Thoracic aorta (tissue), 2 donors: ENCODE measurements at regions not wholly inside any gene's neighbourhood (a gene's known extent, or its start where the extent isn't known, plus 50 kb on each side); places are given as distances from the start of the nearest gene placed in this dataset.

Experiments used
- ATAC-seq: fragments of 150-250 bp; one replicate; pipeline ENCODE4 v1.8.0; 2017; ENCODE audit warnings: low read depth; ENCODE audit not compliant: insufficient number of reproducible peaks, low FRiP score
- DNase-seq: peaks from one replicate; pipeline ENCODE4 v3.0.0-alpha.2; 2020; ENCODE audit warnings: low spot score
- H3K27ac ChIP-seq, 2 donors: fragments of 200-600 bp; sonication (generic); 1 replicate in 1 of 2; 2 replicates in 1 of 2; pipeline ENCODE4 v1.5.1; 2016; ENCODE audit warnings: mild to moderate bottlenecking in 2 of 2, moderate library complexity in 2 of 2
- H3K27me3 ChIP-seq: fragments of 200-600 bp; sonication (generic); replicated peaks from 2 replicates; pipeline ENCODE4 v1.6.0; 2016; ENCODE audit warnings: mild to moderate bottlenecking; ENCODE audit not compliant: insufficient read depth
- H3K36me3 ChIP-seq: fragments of 200-600 bp; sonication (generic); one replicate; pipeline ENCODE4 v1.5.1; 2016
- H3K4me1 ChIP-seq, 2 donors: fragments of 200-600 bp; sonication (generic); 1 replicate in 1 of 2; 2 replicates in 1 of 2; pipeline versions ENCODE4 v1.5.1 to v1.6.0; 2016; ENCODE audit warnings: low read depth in 2 of 2, mild to moderate bottlenecking in 1 of 2; ENCODE audit not compliant: control insufficient read depth in 1 of 2
- H3K4me3 ChIP-seq: fragments of 200-600 bp; sonication (generic); 2 replicates; pipeline ENCODE4 v1.5.1; 2016; ENCODE audit warnings: mild to moderate bottlenecking
- H3K9me3 ChIP-seq: fragments of 200-600 bp; sonication (generic); 2 replicates; pipeline ENCODE4 v1.5.1; 2016
- CTCF ChIP-seq: fragments of 200-600 bp; sonication (generic); IDR thresholded peaks from one replicate; pipeline ENCODE4 v1.5.1; 2019; ENCODE audit warnings: antibody characterized with exemption

GRCh38 chr13:48843630-48844380, 131.9 kb upstream of the FNDC3A start:
- Histone ChIP-seq H3K27me3 (no peaks in the 10 kb centered on the region), H3K4me3 (no peak overlapping the region), H3K4me1 (peaks cover 5 to 18% of the 10 kb centered on the region in 2 donors), H3K9me3 (no peaks in the 10 kb centered on the region), H3K27ac (no peak overlapping the region), H3K36me3 (no peaks in the 10 kb centered on the region)
- no peak for TF ChIP-seq CTCF
- DNase-seq (no peak), ATAC-seq (no peak)

- no peak for TF ChIP-seq CTCF
- H3K9me3 ChIP-seq = no peaks in the 10 kb centered on the region
- H3K27me3 ChIP-seq = no peaks in the 10 kb centered on the region
- ATAC-seq = no peak
- DNase-seq = no peak
- no peaks in the 10 kb centered on the region for H3K36me3 ChIP-seq
- no peak overlapping the region for H3K27ac ChIP-seq
- peaks cover 5 to 18% of the 10 kb centered on the region in 2 donors for H3K4me1 ChIP-seq
- H3K4me3 ChIP-seq = no peak overlapping the region
Measured at GRCh38 chr13:48844676-48845075, 131.0 kb upstream of the FNDC3A start.

DNA sequence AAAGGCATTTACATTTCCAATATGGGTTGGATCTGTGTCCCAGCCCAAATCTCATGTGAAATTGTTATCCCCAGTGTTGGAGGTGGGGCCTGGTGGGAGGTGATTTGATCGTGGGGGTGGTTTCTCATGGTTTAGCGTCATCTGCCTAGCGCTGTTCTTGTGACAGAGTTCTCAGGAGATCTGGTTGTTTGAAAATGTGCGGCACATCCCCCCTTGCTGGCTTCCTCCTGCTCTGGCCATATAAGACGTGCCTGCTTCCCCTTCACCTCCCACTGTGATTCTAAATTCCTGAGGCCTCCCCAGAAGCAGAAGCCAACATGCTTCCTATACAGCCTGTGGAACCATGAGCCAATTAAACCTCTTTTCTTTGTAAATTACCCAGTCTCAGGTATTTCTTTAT, 126.2 kb upstream of the FNDC3A start:
- Histone ChIP-seq H3K9me3 (no peaks in the 10 kb centered on the region), H3K36me3 (no peaks in the 10 kb centered on the region), H3K27ac (no peak overlapping the region), H3K27me3 (no peaks in the 10 kb centered on the region), H3K4me1 (peaks cover 0 to 15% of the 10 kb centered on the region in 2 donors), H3K4me3 (no peak overlapping the region)
- DNase-seq = no peak
- ATAC-seq = no peak
- no peak for TF ChIP-seq CTCF

GRCh38 chr13:48851707-48852106, 124.0 kb upstream of the FNDC3A start:
- TF ChIP-seq CTCF = no peak
- Histone ChIP-seq H3K4me1 (peaks cover 0 to 15% of the 10 kb centered on the region in 2 donors), H3K9me3 (no peaks in the 10 kb centered on the region), H3K27me3 (no peaks in the 10 kb centered on the region), H3K36me3 (no peaks in the 10 kb centered on the region), H3K4me3 (no peak overlapping the region), H3K27ac (no peak overlapping the region)
- ATAC-seq (no peak), DNase-seq (no peak)

- ATAC-seq (no peak), DNase-seq (no peak)
- no peaks in the 10 kb centered on the region for H3K9me3 ChIP-seq
- H3K36me3 ChIP-seq = no peaks in the 10 kb centered on the region
- no peaks in the 10 kb centered on the region for H3K27me3 ChIP-seq
- H3K4me1 ChIP-seq = peaks cover 0 to 15% of the 10 kb centered on the region in 2 donors
- TF ChIP-seq CTCF = no peak
- peak overlapping the region in 1 of 2 donors; percentile 1 for H3K27ac ChIP-seq
- H3K4me3 ChIP-seq = peak overlapping the region; percentile 57
Measured at GRCh38 chr13:48852911-48853727, 122.6 kb upstream of the FNDC3A start.
